WTC11 (cell line): ENCODE measurements at regions not wholly inside any gene's neighbourhood (a gene's known extent, or its start where the extent isn't known, plus 50 kb on each side); places are given as distances from the start of the nearest gene placed in this dataset.

Experiments used
- ATAC-seq: fragments of 200-7000 bp; cut with Tn5 transposase; 2 replicates; pipeline ENCODE4 v1.10.0; 2021; ENCODE audit warnings: mild to moderate bottlenecking, moderate library complexity
- CTCF ChIA-PET: fragments of 300-600 bp; sonication (Branson Sonifier 250); formaldehyde crosslinking; loops from one replicate; lab custom pipeline; 2021; ENCODE audit warnings: antibody characterized with exemption; lab: Charles Lee
- POLR2A ChIA-PET: fragments of 350-600 bp; sonication (Branson Sonifier 250); formaldehyde crosslinking; loops from one replicate; lab custom pipeline; 2021; ENCODE audit warnings: antibody characterized with exemption; lab: Charles Lee
- DNase-seq: peaks from one replicate; pipeline ENCODE4 v3.0.0; 2021; ENCODE audit warnings: low spot score
- H3K27ac Mint-ChIP-seq: 2 replicates; pipeline ENCODE4 v1.8.0; 2021; ENCODE audit warnings: mixed read lengths
- H3K27me3 Mint-ChIP-seq: 2 replicates; pipeline ENCODE4 v1.8.0; 2021; ENCODE audit warnings: low read depth, mild to moderate bottlenecking, moderate library complexity, mixed read lengths
- H3K36me3 Mint-ChIP-seq: 2 replicates; pipeline ENCODE4 v1.8.0; 2021; ENCODE audit warnings: mixed read lengths
- H3K4me1 Mint-ChIP-seq: 2 replicates; pipeline ENCODE4 v1.8.0; 2022; ENCODE audit warnings: mixed read lengths
- H3K4me3 Mint-ChIP-seq: 2 replicates; pipeline ENCODE4 v1.8.0; 2021; ENCODE audit warnings: mild to moderate bottlenecking, moderate library complexity, mixed read lengths
- H3K9me3 Mint-ChIP-seq: 2 replicates; pipeline ENCODE4 v1.8.0; 2021; ENCODE audit warnings: mixed read lengths
- AFF4 ChIP-seq: sonication (generic); formaldehyde crosslinking; IDR thresholded peaks from 2 replicates; pipeline ENCODE4 v1.8.1; 2023; ENCODE audit warnings: mild to moderate bottlenecking, missing genetic modification reagents, borderline replicate concordance
- ATF2 ChIP-seq: sonication (generic); formaldehyde crosslinking; IDR thresholded peaks from 2 replicates; pipeline ENCODE4 v1.8.1; 2022; ENCODE audit warnings: low read depth, missing genetic modification reagents, borderline replicate concordance
- ATF3 ChIP-seq: sonication (generic); formaldehyde crosslinking; conservative IDR thresholded peaks from 2 replicates; pipeline ENCODE4 v1.8.1; 2022; ENCODE audit warnings: mild to moderate bottlenecking, missing genetic modification reagents
- CBFB ChIP-seq: sonication (generic); formaldehyde crosslinking; IDR thresholded peaks from 2 replicates; pipeline ENCODE4 v1.8.1; 2022; ENCODE audit warnings: mild to moderate bottlenecking, low read depth, missing genetic modification reagents
- CDX4 ChIP-seq: fragments of 250-450 bp; sonication (Bioruptor Pico); IDR thresholded peaks from 2 replicates; pipeline ENCODE4 v1.9.0; 2021; ENCODE audit warnings: moderate library complexity, mild to moderate bottlenecking, inconsistent platforms, borderline replicate concordance
- ESRRA ChIP-seq: sonication (generic); formaldehyde crosslinking; IDR thresholded peaks from 2 replicates; pipeline ENCODE4 v1.8.1; 2022; ENCODE audit warnings: mild to moderate bottlenecking, missing genetic modification reagents, borderline replicate concordance
- FOXK1 ChIP-seq: sonication (generic); formaldehyde crosslinking; IDR thresholded peaks from 2 replicates; pipeline ENCODE4 v1.8.0; 2022; ENCODE audit warnings: mild to moderate bottlenecking, moderate library complexity, missing genetic modification reagents
- HMGA2 ChIP-seq: fragments of 250-450 bp; sonication (Bioruptor Pico); IDR thresholded peaks from 2 replicates; pipeline ENCODE4 v1.4.0; 2021; ENCODE audit warnings: mild to moderate bottlenecking, moderate library complexity
- IRF1 ChIP-seq: sonication (generic); formaldehyde crosslinking; IDR thresholded peaks from 2 replicates; pipeline ENCODE4 v1.8.0; 2023; ENCODE audit warnings: missing genetic modification reagents
- KAT7 ChIP-seq: sonication (generic); formaldehyde crosslinking; IDR thresholded peaks from 2 replicates; pipeline ENCODE4 v1.8.1; 2023; ENCODE audit warnings: missing genetic modification reagents, mild to moderate bottlenecking, borderline replicate concordance
- MLX ChIP-seq: sonication (generic); formaldehyde crosslinking; IDR thresholded peaks from 2 replicates; pipeline ENCODE4 v1.8.1; 2023; ENCODE audit warnings: mild to moderate bottlenecking, missing genetic modification reagents, moderate library complexity
- MXD4 ChIP-seq: fragments of 250-450 bp; sonication (Bioruptor Pico); IDR thresholded peaks from 2 replicates; pipeline ENCODE4 v1.8.0; 2021; ENCODE audit warnings: mild to moderate bottlenecking, moderate library complexity, borderline replicate concordance
- MYBL2 ChIP-seq: sonication (generic); formaldehyde crosslinking; IDR thresholded peaks from 2 replicates; pipeline ENCODE4 v1.8.1; 2023; ENCODE audit warnings: mild to moderate bottlenecking, moderate library complexity, missing genetic modification reagents
- NFATC4 ChIP-seq: fragments of 250-450 bp; sonication (Bioruptor Pico); IDR thresholded peaks from 2 replicates; pipeline ENCODE4 v1.9.0; 2021; ENCODE audit warnings: mild to moderate bottlenecking
- NR3C1 ChIP-seq: sonication (generic); formaldehyde crosslinking; conservative IDR thresholded peaks from 2 replicates; pipeline ENCODE4 v1.8.1; 2023; ENCODE audit warnings: low read depth, mild to moderate bottlenecking, missing genetic modification reagents
- PREB ChIP-seq: sonication (generic); formaldehyde crosslinking; IDR thresholded peaks from 2 replicates; pipeline ENCODE4 v1.8.1; 2022; ENCODE audit warnings: mild to moderate bottlenecking, missing genetic modification reagents, moderate library complexity, borderline replicate concordance
- RORB ChIP-seq: fragments of 250-450 bp; sonication (Bioruptor Pico); IDR thresholded peaks from 2 replicates; pipeline ENCODE4 v1.9.0; 2021; ENCODE audit warnings: mild to moderate bottlenecking
- TCF7 ChIP-seq: sonication (generic); formaldehyde crosslinking; IDR thresholded peaks from 2 replicates; pipeline ENCODE4 v1.8.0; 2022; ENCODE audit warnings: mild to moderate bottlenecking, low read depth, missing genetic modification reagents, moderate library complexity
- USF1 ChIP-seq: sonication (generic); formaldehyde crosslinking; IDR thresholded peaks from 2 replicates; pipeline ENCODE4 v1.8.0; 2022; ENCODE audit warnings: mild to moderate bottlenecking, missing genetic modification reagents
- ZBTB21 ChIP-seq: sonication (generic); formaldehyde crosslinking; IDR thresholded peaks from 2 replicates; pipeline ENCODE4 v1.8.1; 2023; ENCODE audit warnings: mild to moderate bottlenecking, missing genetic modification reagents, borderline replicate concordance
- ZNF219 ChIP-seq: sonication (generic); formaldehyde crosslinking; IDR thresholded peaks from 2 replicates; pipeline ENCODE4 v1.8.0; 2023; ENCODE audit warnings: missing genetic modification reagents, mild to moderate bottlenecking, borderline replicate concordance
- ZNF232 ChIP-seq: sonication (generic); formaldehyde crosslinking; IDR thresholded peaks from 2 replicates; pipeline ENCODE4 v1.8.0; 2022; ENCODE audit warnings: mild to moderate bottlenecking, missing genetic modification reagents
- ZNF263 ChIP-seq: sonication (generic); formaldehyde crosslinking; IDR thresholded peaks from 2 replicates; pipeline ENCODE4 v1.8.1; 2022; ENCODE audit warnings: low read depth, mild to moderate bottlenecking, moderate library complexity, missing genetic modification reagents
- ZNF396 ChIP-seq: fragments of 250-450 bp; sonication (Bioruptor Pico); IDR thresholded peaks from 2 replicates; pipeline ENCODE4 v1.8.0; 2021; ENCODE audit warnings: mild to moderate bottlenecking, moderate library complexity, borderline replicate concordance
- ZNF416 ChIP-seq: fragments of 250-450 bp; sonication (Bioruptor Pico); IDR thresholded peaks from 2 replicates; pipeline ENCODE4 v1.9.0; 2021; ENCODE audit warnings: mild to moderate bottlenecking, inconsistent platforms

GRCh38 chr2:226080334-226080733, 680.8 kb downstream of the NYAP2 start:
- no peak overlapping the region for H3K27ac Mint-ChIP-seq
- peaks cover 20% of the 10 kb centered on the region for H3K9me3 Mint-ChIP-seq
- no peaks in the 10 kb centered on the region; the same call in 1 of the 2 replicates for H3K27me3 Mint-ChIP-seq
- H3K36me3 Mint-ChIP-seq: peaks cover 17% of the 10 kb centered on the region
- ChIA-PET POLR2A (no interaction called here), CTCF (no interaction called here)
- H3K4me1 Mint-ChIP-seq: no peaks in the 10 kb centered on the region
- DNase-seq (no peak), ATAC-seq (no peak)
- no peak overlapping the region for H3K4me3 Mint-ChIP-seq
- TF ChIP-seq RORB (CRISPR knock-in tag) (no peak), NR3C1 (no peak), MXD4 (CRISPR knock-in tag) (no peak), IRF1 (CRISPR knock-in tag) (no peak), ESRRA (CRISPR knock-in tag) (no peak), ATF2 (CRISPR knock-in tag) (no peak), FOXK1 (CRISPR knock-in tag) (no peak), ZNF232 (CRISPR knock-in tag) (no peak), ZNF396 (CRISPR knock-in tag) (no peak), CDX4 (CRISPR knock-in tag) (no peak), TCF7 (CRISPR knock-in tag) (no peak), MYBL2 (CRISPR knock-in tag) (no peak), ZNF416 (no peak), ZNF263 (CRISPR knock-in tag) (no peak), KAT7 (CRISPR knock-in tag) (no peak), CBFB (CRISPR knock-in tag) (no peak), ZBTB21 (CRISPR knock-in tag) (no peak), HMGA2 (no peak), USF1 (no peak), NFATC4 (CRISPR knock-in tag) (no peak)

- no peak for DNase-seq
- Mint-ChIP-seq H3K27ac (no peak overlapping the region), H3K4me1 (no peaks in the 10 kb centered on the region), H3K27me3 (no peaks in the 10 kb centered on the region; the same call in 1 of the 2 replicates), H3K4me3 (no peak overlapping the region), H3K36me3 (peaks cover 11% of the 10 kb centered on the region), H3K9me3 (peaks cover 14% of the 10 kb centered on the region)
- ChIA-PET CTCF (no interaction called here), POLR2A (no interaction called here)
- ATAC-seq: no peak
- TF ChIP-seq AFF4 (CRISPR knock-in tag) (no peak), MLX (no peak), ATF3 (CRISPR knock-in tag) (no peak), NR3C1 (no peak), ZNF219 (CRISPR knock-in tag) (no peak), PREB (CRISPR knock-in tag) (no peak), ESRRA (CRISPR knock-in tag) (no peak)
These were observed 680.2 kb downstream of the NYAP2 start for GRCh38 chr2:226079671-226080181.
